SU-DHL-6 (cell line): ENCODE measurements at regions not wholly inside any gene's neighbourhood (a gene's known extent, or its start where the extent isn't known, plus 50 kb on each side); places are given as distances from the start of the nearest gene placed in this dataset.

Source experiments
- H2AFZ ChIP-seq: fragments of 200-600 bp; sonication (generic); 2 replicates; pipeline ENCODE4 v1.6.1; 2014; ENCODE audit warnings: low read depth, mild to moderate bottlenecking, moderate library complexity, mixed read lengths, antibody characterized with exemption, low read length; ENCODE audit not compliant: severe bottlenecking
- H3F3A ChIP-seq: fragments of 200-600 bp; shearing (Covaris generic); 2 replicates; pipeline ENCODE4 v1.6.0; 2016; ENCODE audit warnings: antibody characterized with exemption, mild to moderate bottlenecking; ENCODE audit not compliant: insufficient read depth
- H3K27ac ChIP-seq: fragments of 200-600 bp; sonication (generic); 2 replicates; pipeline ENCODE4 v1.5.1; 2016; ENCODE audit warnings: low read depth, mild to moderate bottlenecking, low read length, moderate library complexity, mixed read lengths
- H3K27me3 ChIP-seq: fragments of 200-600 bp; sonication (generic), shearing (Covaris generic); 2 replicates; pipeline ENCODE4 v1.6.0; 2014; ENCODE audit warnings: mild to moderate bottlenecking, low read length
- H3K36me3 ChIP-seq: fragments of 200-600 bp; sonication (generic); 2 replicates; pipeline ENCODE4 v1.6.1; 2014; ENCODE audit warnings: mild to moderate bottlenecking, low read length, mixed read lengths
- H3K4me2 ChIP-seq: fragments of 300-600, 200-600 bp; shearing (Covaris generic), sonication (generic); 2 replicates; pipeline ENCODE4 v1.6.0; 2014; ENCODE audit warnings: low read length, low read depth, mild to moderate bottlenecking; ENCODE audit not compliant: poor library complexity, severe bottlenecking
- H3K4me3 ChIP-seq: fragments of 200-600 bp; sonication (generic); 2 replicates; pipeline ENCODE4 v1.5.1; 2014; ENCODE audit warnings: antibody characterized with exemption, low read length, mild to moderate bottlenecking, mixed read lengths; ENCODE audit not compliant: insufficient read depth, poor library complexity, severe bottlenecking
- H3K79me2 ChIP-seq: fragments of 200-600 bp; sonication (generic); 2 replicates; pipeline ENCODE4 v1.6.1; 2014; ENCODE audit warnings: mild to moderate bottlenecking, low read length, moderate library complexity; ENCODE audit not compliant: insufficient read depth
- H3K9ac ChIP-seq: fragments of 200-600 bp; sonication (generic); 2 replicates; pipeline ENCODE4 v1.7.0; 2014; ENCODE audit warnings: mild to moderate bottlenecking, low read length
- H3K9me2 ChIP-seq: fragments of 200-600 bp; sonication (generic); replicated peaks from 2 replicates; pipeline ENCODE4 v1.6.1; 2014; ENCODE audit warnings: low read length; ENCODE audit not compliant: insufficient read depth
- H3K9me3 ChIP-seq: fragments of 200-600 bp; sonication (generic); 2 replicates; pipeline ENCODE4 v1.6.1; 2014; ENCODE audit warnings: low read length, mixed read lengths; ENCODE audit not compliant: insufficient read depth
- H4K20me1 ChIP-seq: fragments of 200-600 bp; sonication (generic); 2 replicates; pipeline ENCODE4 v1.6.1; 2014; ENCODE audit warnings: low read depth, mild to moderate bottlenecking, antibody characterized with exemption, low read length, moderate library complexity, mixed read lengths
- EZH2phosphoT487 ChIP-seq: fragments of 200-600 bp; sonication (generic), shearing (Covaris generic); conservative IDR thresholded peaks from 2 replicates; pipeline ENCODE4 v1.6.1; 2018; ENCODE audit warnings: mild to moderate bottlenecking, antibody characterized with exemption, low read length, moderate library complexity, mixed read lengths
- TF ChIP-seq, protein P1 (sequence below): fragments of 200-600 bp; sonication (generic); IDR thresholded peaks from one replicate; pipeline ENCODE4 v1.5.1; 2017; ENCODE audit warnings: antibody characterized with exemption, mild to moderate bottlenecking, low read length, moderate library complexity; ENCODE audit not compliant: insufficient read depth, poor library complexity, severe bottlenecking

DNA sequence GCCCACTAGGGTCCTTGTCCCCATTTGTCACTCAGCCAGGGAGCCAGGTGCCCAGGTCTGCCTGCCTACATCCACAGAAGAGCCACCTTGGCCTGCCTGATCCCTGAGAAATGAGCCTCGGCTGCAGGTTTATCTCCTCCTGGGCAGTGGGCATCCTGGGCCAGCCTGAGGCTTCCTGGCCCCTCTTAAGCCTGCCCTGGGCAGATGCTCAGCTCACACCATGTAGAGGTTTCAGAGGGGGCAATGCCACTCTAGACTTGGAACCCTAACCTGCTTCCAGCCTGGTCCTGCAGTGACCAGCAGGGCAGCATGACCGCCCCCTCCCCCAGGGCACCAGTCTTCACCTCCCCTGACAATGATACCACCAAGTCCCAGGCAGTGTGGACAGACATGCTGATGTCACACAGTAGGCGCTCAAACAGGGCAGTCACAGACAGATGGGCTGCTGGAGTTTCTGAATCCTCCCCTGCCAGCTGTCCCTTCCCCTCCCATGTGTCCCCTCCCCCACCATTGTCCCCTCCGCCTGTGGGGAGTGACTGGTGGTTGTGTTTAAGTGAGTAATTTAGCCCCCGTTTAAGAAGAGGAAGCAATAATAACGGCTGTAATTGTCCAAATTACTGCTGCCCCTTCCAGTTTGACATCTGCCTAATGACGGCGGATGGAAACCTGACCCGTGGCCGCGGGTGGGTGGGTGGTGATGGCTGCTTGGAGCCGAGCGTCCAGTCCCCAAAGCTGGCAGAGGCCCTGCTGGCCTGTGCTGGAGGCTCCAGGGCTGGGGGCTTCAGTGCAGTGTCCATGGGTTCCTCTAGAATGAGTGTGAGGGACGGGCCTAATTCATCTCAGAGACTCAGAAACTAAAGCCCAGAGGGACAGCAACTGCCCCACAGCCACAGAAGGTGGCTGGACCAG lies 147.7 kb downstream of the BARX1 start:
- H3K79me2 ChIP-seq: no peaks in the 10 kb centered on the region
- H3K4me3 ChIP-seq: no peak overlapping the region
- H3K9ac ChIP-seq: no peak overlapping the region
- H3F3A ChIP-seq: no peaks in the 10 kb centered on the region
- no peaks in the 10 kb centered on the region for H3K9me2 ChIP-seq
- H3K27ac ChIP-seq: no peak overlapping the region
- H3K27me3 ChIP-seq: no peaks in the 10 kb centered on the region
- no peaks in the 10 kb centered on the region for H3K9me3 ChIP-seq
- H2AFZ ChIP-seq: no peak overlapping the region
- H3K4me2 ChIP-seq: no peak overlapping the region
- TF ChIP-seq EZH2phosphoT487: no peak
- TF ChIP-seq, protein P1, sequence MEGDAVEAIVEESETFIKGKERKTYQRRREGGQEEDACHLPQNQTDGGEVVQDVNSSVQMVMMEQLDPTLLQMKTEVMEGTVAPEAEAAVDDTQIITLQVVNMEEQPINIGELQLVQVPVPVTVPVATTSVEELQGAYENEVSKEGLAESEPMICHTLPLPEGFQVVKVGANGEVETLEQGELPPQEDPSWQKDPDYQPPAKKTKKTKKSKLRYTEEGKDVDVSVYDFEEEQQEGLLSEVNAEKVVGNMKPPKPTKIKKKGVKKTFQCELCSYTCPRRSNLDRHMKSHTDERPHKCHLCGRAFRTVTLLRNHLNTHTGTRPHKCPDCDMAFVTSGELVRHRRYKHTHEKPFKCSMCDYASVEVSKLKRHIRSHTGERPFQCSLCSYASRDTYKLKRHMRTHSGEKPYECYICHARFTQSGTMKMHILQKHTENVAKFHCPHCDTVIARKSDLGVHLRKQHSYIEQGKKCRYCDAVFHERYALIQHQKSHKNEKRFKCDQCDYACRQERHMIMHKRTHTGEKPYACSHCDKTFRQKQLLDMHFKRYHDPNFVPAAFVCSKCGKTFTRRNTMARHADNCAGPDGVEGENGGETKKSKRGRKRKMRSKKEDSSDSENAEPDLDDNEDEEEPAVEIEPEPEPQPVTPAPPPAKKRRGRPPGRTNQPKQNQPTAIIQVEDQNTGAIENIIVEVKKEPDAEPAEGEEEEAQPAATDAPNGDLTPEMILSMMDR: no peak
- H4K20me1 ChIP-seq: no peaks in the 10 kb centered on the region
- no peaks in the 10 kb centered on the region for H3K36me3 ChIP-seq

DNA sequence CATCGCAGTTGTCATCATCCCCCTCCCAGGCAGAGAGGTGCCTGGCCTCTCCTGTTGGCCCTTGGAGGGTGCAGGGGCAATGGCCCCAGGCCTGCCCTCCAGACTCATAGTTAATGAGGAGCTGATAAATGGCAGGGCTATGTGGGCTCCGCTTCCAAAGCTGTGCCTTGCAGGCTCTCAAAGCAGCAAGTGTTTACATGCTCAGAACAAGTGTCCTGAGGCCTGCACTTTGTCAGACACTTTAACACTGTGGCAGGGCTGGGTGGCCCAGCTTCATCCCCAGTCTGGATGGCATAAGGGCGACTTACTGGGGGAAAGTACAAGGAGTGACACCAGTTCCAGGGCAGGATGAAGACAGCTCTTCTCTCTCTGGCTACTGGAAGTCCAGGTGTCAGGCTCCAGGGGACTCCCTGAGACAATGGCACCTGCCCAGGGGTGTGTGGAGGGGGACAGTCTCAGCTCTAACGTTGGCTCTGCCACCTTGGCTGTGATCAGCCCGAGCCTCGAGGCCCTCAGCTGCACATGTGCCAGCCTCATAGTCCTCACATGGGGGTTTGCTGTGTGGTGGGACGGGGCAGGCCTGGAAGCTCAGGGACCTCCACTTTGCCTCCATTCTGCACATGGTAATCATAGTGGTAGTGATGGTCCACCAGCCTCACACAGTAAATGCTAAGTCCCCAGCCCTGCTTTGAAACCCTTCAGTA lies 153.4 kb downstream of the BARX1 start:
- no peak overlapping the region for H3K4me3 ChIP-seq
- no peak overlapping the region for H3K27ac ChIP-seq
- H3K9ac ChIP-seq: no peak overlapping the region
- H3K9me3 ChIP-seq: no peaks in the 10 kb centered on the region
- no peaks in the 10 kb centered on the region for H3K9me2 ChIP-seq
- H3F3A ChIP-seq: no peaks in the 10 kb centered on the region
- no peak overlapping the region for H2AFZ ChIP-seq
- no peaks in the 10 kb centered on the region for H4K20me1 ChIP-seq
- no peaks in the 10 kb centered on the region for H3K79me2 ChIP-seq
- no peaks in the 10 kb centered on the region for H3K36me3 ChIP-seq
- no peaks in the 10 kb centered on the region for H3K27me3 ChIP-seq
- TF ChIP-seq, protein P1: no peak
- no peak for TF ChIP-seq EZH2phosphoT487
- H3K4me2 ChIP-seq: no peak overlapping the region

DNA sequence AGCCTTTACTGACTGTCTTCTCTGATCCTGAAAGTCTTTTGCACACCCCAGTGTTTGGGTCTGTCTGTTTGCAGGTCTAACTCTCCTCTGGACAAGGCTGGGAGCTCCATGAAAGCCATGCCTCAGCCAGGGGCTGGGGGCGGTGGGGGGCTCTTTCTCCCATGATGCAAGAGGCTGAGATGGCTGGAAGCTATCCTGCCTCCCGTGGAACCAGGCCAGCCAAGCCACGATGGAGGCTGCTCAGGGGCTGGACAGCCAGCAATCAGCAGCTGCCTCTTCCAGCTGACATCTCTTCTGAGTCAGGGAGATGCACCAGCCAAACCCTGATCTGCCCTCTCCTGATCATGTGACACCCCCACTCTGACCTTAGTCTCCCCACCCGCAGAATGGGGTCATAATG lies 154.0 kb downstream of the BARX1 start:
- H3K9me2 ChIP-seq: no peaks in the 10 kb centered on the region
- H4K20me1 ChIP-seq: no peaks in the 10 kb centered on the region
- no peaks in the 10 kb centered on the region for H3K79me2 ChIP-seq
- no peak for TF ChIP-seq EZH2phosphoT487
- TF ChIP-seq, protein P1: no peak
- H3K27me3 ChIP-seq: no peaks in the 10 kb centered on the region
- H3K9ac ChIP-seq: no peak overlapping the region
- no peaks in the 10 kb centered on the region for H3K36me3 ChIP-seq
- no peak overlapping the region for H3K27ac ChIP-seq
- no peak overlapping the region for H3K4me3 ChIP-seq
- no peaks in the 10 kb centered on the region for H3F3A ChIP-seq
- no peaks in the 10 kb centered on the region for H3K9me3 ChIP-seq
- no peak overlapping the region for H2AFZ ChIP-seq
- H3K4me2 ChIP-seq: no peak overlapping the region
